ENCODE measurements at regions not wholly inside any gene's neighbourhood (a gene's known extent, or its start where the extent isn't known, plus 50 kb on each side); places are given as distances from the start of the nearest gene placed in this dataset.

DNA sequence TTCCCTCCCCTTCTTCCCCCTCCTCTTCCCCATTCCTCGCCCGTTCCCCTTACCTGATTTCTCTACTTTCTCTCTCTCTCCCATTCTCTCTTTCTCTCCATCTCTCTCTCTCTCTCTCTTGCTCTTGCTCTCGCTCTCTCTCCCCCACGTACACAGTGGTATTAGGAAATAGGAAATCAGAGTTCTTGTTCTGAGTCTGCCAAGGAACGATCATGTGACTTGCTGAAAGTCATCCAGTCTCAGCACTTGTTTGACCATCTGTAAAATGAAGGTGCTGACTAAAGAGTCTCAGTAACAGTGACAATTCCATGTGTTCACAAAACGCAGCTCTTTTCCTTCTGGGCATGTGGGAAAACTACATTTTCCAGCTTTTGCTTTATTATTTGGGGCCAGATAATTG, 445.0 kb upstream of the TGFBR2 start:
- TF ChIP-seq, protein P1, sequence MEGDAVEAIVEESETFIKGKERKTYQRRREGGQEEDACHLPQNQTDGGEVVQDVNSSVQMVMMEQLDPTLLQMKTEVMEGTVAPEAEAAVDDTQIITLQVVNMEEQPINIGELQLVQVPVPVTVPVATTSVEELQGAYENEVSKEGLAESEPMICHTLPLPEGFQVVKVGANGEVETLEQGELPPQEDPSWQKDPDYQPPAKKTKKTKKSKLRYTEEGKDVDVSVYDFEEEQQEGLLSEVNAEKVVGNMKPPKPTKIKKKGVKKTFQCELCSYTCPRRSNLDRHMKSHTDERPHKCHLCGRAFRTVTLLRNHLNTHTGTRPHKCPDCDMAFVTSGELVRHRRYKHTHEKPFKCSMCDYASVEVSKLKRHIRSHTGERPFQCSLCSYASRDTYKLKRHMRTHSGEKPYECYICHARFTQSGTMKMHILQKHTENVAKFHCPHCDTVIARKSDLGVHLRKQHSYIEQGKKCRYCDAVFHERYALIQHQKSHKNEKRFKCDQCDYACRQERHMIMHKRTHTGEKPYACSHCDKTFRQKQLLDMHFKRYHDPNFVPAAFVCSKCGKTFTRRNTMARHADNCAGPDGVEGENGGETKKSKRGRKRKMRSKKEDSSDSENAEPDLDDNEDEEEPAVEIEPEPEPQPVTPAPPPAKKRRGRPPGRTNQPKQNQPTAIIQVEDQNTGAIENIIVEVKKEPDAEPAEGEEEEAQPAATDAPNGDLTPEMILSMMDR (IDR thresholded peaks at IDR 0.05; ENCODE audit: insufficient read depth, low read length, poor library complexity, severe bottlenecking): no peak
- TF ChIP-seq EZH2phosphoT487 (conservative IDR thresholded peaks at IDR 0.05; ENCODE audit: low read length): no peak

Data from SU-DHL-6 (cell line).